Thymus (tissue), 11 donors: ENCODE measurements at regions not wholly inside any gene's neighbourhood (a gene's known extent, or its start where the extent isn't known, plus 50 kb on each side); places are given as distances from the start of the nearest gene placed in this dataset.

ENCODE experiments used
- DNase-seq, 9 donors: peaks; one replicate each; pipeline ENCODE4 v3.0.0-alpha.2; 2013; ENCODE audit warnings: low spot score in 9 of 9, low read depth in 6 of 9, missing footprints in 1 of 9
- H3K27ac ChIP-seq, 2 donors: one replicate each; pipeline ENCODE4 v1.5.1; 2013; ENCODE audit warnings: control low read depth in 1 of 2, low read depth in 1 of 2, low read length in 1 of 2, mild to moderate bottlenecking in 1 of 2, moderate library complexity in 1 of 2
- H3K27me3 ChIP-seq, 2 donors: one replicate each; pipeline ENCODE4 v1.5.1; 2013; ENCODE audit warnings: low read length in 1 of 2; ENCODE audit not compliant: control insufficient read depth in 2 of 2, insufficient read depth in 1 of 2
- H3K36me3 ChIP-seq, 2 donors: one replicate each; pipeline ENCODE4 v1.5.1; 2013; ENCODE audit warnings: low read length in 1 of 2, mild to moderate bottlenecking in 1 of 2, moderate library complexity in 1 of 2; ENCODE audit not compliant: control insufficient read depth in 2 of 2, insufficient read depth in 2 of 2
- H3K4me1 ChIP-seq, 2 donors: one replicate each; pipeline ENCODE4 v1.5.1; 2013; ENCODE audit warnings: low read length in 2 of 2; ENCODE audit not compliant: control insufficient read depth in 2 of 2, insufficient read depth in 2 of 2
- H3K4me3 ChIP-seq, 2 donors: one replicate each; pipeline ENCODE4 v1.5.1; 2013; ENCODE audit warnings: low read length in 2 of 2, control low read depth in 1 of 2, mild to moderate bottlenecking in 1 of 2
- H3K9me3 ChIP-seq, 2 donors: one replicate each; pipeline ENCODE4 v1.5.1; 2013; ENCODE audit warnings: low read length in 1 of 2, mild to moderate bottlenecking in 1 of 2; ENCODE audit not compliant: control insufficient read depth in 2 of 2, insufficient read depth in 1 of 2
- WGBS: extraction: QIAGEN DNeasy Blood & Tissue Kit; methylation state at CpG from one replicate; pipeline ENCODE4 v1.1.7; 2013; 5-methylcytosine and 5-hydroxymethylcytosine counted together
- donor health status: healthy.

DNA sequence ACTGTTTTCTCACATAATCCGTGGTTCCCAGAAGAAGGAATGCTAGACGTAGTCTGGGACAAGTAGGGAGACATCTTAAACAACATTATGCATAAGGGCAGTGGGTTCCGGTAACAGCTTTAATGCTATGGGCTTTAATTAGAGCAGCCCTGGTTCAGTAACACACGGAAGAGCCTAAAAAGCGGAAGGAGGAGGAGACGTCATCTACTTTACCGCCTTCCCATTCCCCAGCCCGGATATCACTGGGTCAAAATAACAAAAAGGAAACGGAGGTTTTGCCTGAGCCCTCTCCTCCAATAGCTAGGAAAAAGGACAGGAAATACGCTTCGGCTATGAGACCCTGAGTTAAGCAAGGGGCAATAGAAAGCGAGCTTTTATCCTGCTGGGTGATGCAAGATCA is 124.8 kb upstream of the KDM5D start:
- Histone ChIP-seq H3K27ac (no peak overlapping the region), H3K4me3 (peak overlapping the region in 1 of 2 donors; percentile 33), H3K36me3 (no peaks in the 10 kb centered on the region), H3K9me3 (no peaks in the 10 kb centered on the region), H3K4me1 (no peaks in the 10 kb centered on the region), H3K27me3 (no peaks in the 10 kb centered on the region)
- no peak for DNase-seq
- 88% methylated on average over 12 of the region's 12 CpGs for WGBS

DNA sequence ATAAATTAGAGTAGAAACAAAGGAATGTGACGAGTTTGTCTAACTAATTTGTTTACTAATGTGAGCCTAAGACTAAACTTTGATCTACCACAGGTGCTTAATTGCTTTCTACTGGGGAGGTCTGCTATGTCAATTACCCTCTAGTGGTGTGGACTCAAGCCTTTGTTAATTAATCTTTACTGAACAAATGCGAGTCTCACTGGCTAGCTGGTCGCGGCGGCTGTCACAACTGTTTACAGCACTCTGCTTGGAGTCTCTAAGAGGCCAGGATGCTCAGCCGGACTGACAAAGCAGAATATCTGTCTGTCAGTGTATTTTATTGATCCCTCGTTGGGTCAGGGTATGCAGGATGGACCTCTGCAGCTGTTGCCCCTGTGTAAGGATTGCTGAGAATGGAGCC is 124.1 kb upstream of the KDM5D start:
- Histone ChIP-seq H3K27ac (no peak overlapping the region), H3K27me3 (no peaks in the 10 kb centered on the region), H3K4me1 (no peaks in the 10 kb centered on the region), H3K4me3 (no peak overlapping the region), H3K9me3 (no peaks in the 10 kb centered on the region), H3K36me3 (no peaks in the 10 kb centered on the region)
- WGBS = 94% methylated on average over 7 of the region's 7 CpGs
- no peak for DNase-seq

DNA sequence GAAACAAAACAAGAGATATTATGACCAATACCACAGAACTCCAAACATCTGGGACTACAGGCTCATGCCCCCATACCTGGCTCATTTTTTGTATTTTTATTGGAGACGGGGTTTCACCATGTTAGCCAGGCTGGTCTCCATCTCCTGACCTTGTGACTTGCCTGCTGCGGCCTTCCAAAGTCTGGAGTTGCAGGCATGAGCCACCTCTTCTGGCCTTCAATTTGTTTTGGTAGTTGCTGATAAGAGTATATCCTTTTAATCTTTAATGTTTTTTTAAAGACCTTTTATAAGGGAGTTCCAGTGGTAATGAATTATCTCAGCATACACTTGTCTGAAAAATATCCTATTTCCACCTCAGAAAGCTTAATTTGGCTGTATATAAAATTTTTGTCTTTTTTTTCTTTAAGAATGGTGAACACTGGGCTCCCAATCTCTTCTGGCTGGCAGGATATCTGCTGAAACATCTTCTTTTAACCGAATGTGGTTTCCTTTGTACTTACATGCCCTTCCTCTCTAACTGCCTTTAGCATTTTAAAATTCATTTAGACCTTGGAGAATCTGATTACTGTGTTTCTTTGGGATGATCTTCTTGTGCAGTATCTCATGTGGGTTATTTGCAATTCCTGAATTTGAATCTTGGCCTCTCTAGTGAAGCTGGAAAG is 112.1 kb upstream of the KDM5D start:
- H3K27me3 ChIP-seq = no peaks in the 10 kb centered on the region
- H3K4me1 ChIP-seq = no peaks in the 10 kb centered on the region
- H3K36me3 ChIP-seq = no peaks in the 10 kb centered on the region
- WGBS = 9% methylated on average over 3 of the region's 3 CpGs
- DNase-seq = peak in 2 of 9 donors; percentile 9 to 19
- no peak overlapping the region for H3K27ac ChIP-seq
- no peak overlapping the region for H3K4me3 ChIP-seq
- no peaks in the 10 kb centered on the region for H3K9me3 ChIP-seq

DNA sequence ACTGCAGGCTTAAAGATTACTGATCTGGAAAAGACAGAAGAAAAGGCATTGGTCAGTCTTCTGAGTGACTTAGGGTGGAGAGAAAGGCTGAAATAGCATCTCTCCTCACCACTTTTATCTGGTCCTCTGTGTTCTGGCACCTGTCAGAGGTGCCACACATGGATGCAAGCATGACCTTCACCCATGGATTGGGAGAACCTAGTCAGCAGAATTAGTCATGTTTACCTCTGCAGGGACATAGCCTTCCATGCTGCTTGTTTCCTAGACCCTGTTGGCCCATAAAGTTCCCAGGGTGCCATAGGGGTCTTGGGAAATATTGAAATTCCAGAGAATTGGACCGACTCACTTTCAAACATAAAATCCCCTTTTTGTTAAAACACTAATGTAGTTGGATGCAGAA is 98.4 kb upstream of the KDM5D start:
- H3K4me1 ChIP-seq = no peaks in the 10 kb centered on the region
- DNase-seq = no peak
- H3K4me3 ChIP-seq = no peak overlapping the region
- H3K36me3 ChIP-seq = no peaks in the 10 kb centered on the region
- H3K27me3 ChIP-seq = no peaks in the 10 kb centered on the region
- no peak overlapping the region for H3K27ac ChIP-seq
- H3K9me3 ChIP-seq = no peaks in the 10 kb centered on the region
- WGBS = 95% methylated on average over 1 of the region's 1 CpG

DNA sequence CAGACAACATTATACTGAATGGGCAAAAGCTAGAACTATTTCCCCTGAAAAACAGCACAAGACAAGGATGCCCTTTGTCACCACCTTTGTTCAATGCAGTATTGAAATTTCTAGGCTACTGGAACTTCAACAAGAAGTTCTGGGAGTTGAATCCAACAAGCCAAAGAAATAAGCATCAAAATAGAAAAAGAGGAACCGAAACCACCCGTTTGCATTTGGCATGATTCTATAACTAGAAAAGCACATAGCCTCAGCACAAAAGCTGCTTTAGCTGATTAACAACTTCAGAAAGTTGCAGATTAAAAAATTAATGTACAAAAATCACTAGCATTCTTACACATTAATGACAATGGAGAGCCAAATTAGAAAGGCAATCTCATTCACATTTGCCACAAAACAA is 79.6 kb upstream of the KDM5D start:
- 38% methylated on average over 2 of the region's 2 CpGs for WGBS
- H3K36me3 ChIP-seq = no peaks in the 10 kb centered on the region

DNA sequence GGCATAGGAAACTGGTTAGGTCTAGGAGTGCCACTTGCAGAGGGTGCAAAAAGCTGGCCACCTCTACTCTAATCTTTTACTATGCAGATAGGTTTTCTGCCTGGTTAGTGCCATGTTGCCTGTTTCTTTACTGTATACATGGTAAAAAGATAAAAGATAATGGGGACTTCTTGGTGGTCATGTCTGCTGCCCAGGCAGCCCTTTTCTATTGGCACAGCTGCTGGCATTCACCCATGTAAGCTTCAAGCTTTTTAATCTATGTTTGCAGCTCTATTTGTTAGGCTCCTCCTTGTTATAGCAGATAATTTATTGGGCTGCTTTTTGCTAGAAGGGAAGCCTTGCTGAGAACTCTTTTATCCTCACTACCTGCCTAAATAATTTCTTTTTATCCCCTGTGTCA is 74.0 kb upstream of the KDM5D start:
- Histone ChIP-seq H3K9me3 (no peaks in the 10 kb centered on the region), H3K36me3 (no peaks in the 10 kb centered on the region)

More for the DNA sequence above, 79.6 kb upstream of the KDM5D start:
- H3K27ac ChIP-seq = no peak overlapping the region
- H3K9me3 ChIP-seq = no peaks in the 10 kb centered on the region
- no peaks in the 10 kb centered on the region for H3K27me3 ChIP-seq
- no peak for DNase-seq
- no peak overlapping the region for H3K4me3 ChIP-seq
- peaks cover 0 to 3% of the 10 kb centered on the region in 2 donors for H3K4me1 ChIP-seq

DNA sequence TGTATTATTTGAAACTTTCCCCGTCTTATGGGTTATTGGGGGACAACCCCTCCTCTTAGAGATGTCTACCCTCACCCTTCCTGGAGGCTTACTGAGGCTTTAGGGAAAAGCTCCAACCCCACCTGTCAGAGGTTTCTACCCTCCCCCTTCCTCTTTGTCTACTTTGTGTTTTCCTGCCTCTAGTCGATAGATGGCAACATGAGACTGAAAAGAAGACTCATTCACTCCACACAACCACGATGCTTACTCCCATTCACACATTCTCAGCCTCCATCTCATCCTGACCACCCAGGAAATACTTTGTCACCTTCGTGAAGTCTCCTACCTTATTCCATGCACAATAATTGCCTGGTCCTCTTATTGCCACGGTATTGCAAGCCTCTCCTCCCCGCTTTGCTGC is 72.4 kb upstream of the KDM5D start:
- peak in 3 of 9 donors; percentile 21 to 25 (median 22) for DNase-seq
- no peaks in the 10 kb centered on the region for H3K9me3 ChIP-seq
- H3K4me1 ChIP-seq = peaks cover 0 to 3% of the 10 kb centered on the region in 2 donors

More for the DNA sequence above, 74.0 kb upstream of the KDM5D start:
- no peak for DNase-seq
- H3K4me3 ChIP-seq = no peak overlapping the region
- H3K27ac ChIP-seq = no peak overlapping the region
- H3K4me1 ChIP-seq = peaks cover 0 to 3% of the 10 kb centered on the region in 2 donors
- H3K27me3 ChIP-seq = no peaks in the 10 kb centered on the region

DNA sequence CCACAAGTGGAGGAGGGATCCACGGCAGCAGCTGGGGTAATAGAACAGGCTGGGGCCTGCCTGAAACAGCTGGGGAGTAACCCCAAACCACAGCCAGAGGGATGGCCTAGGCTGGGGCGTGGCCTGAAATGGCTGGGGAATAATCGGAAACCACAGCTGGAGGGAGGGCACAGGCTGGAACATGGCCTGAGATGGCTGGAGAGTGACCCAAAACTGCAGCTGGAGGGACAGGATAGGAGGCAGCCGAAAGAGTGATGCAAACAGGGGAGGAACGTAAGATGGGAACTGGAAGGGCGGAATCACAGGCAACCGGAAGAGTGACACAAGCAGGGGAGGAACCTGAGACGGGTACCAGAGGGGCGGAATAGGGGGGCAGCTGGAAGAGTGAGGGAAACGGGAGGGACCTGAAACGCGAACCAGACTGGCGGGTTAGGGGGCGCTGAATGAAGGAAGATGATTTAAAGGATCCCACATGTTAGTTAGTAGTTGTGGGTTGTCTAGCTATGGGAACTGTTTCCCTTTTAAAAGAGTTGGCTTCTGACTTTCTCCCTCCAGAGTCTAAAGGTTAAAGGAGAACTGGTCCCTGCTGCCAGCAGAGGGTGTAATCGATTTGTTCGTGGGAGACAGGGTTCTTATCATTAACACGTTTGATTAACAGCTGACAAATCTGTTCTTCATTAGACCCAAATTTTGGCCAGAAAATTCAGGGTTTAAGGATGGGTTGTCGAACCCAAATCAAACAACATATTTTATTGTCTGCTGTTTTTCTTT is 71.7 kb upstream of the KDM5D start:
- Histone ChIP-seq H3K36me3 (no peaks in the 10 kb centered on the region), H3K27ac (no peak overlapping the region), H3K27me3 (no peaks in the 10 kb centered on the region), H3K9me3 (no peaks in the 10 kb centered on the region), H3K4me3 (peak overlapping the region in 1 of 2 donors; percentile 34), H3K4me1 (peaks cover 0 to 3% of the 10 kb centered on the region in 2 donors)
- WGBS = 52% methylated on average over 18 of the region's 18 CpGs
- DNase-seq = no peak

More for the DNA sequence above, 72.4 kb upstream of the KDM5D start:
- Histone ChIP-seq H3K36me3 (no peaks in the 10 kb centered on the region), H3K4me3 (no peak overlapping the region), H3K27ac (no peak overlapping the region), H3K27me3 (no peaks in the 10 kb centered on the region)
- 18% methylated on average over 6 of the region's 6 CpGs for WGBS
